NCI-H1105 (cell line): ENCODE measurements at regions not wholly inside any gene's neighbourhood (a gene's known extent, or its start where the extent isn't known, plus 50 kb on each side); places are given as distances from the start of the nearest gene placed in this dataset.

Source experiments
- DNase-seq: peaks from one replicate; lab custom pipeline; 2025; lab: John Stamatoyannopoulos, UW

DNA sequence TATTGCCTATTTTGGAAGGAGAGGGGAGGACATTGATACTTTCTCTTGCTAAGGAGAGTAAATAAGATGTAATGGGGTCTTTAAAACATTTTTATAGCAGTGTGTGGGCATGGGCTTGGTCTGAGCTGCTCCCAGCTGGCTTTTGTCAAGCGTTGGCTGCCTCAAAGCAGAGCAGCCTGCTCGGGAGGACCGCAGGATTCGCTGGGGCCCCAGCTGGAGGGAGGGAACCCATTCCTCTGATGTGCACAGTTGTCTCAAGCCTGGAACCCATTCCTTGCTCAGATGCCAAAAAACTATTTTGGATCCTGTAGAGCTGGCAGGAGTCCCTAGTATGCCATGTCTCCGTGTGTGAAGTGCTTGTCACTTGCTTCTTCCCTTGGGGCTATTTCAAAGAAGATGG is 59.4 kb upstream of the RMDN2 start:
- DNase-seq = no peak

GRCh38 chr2:37866171-37866934 is 58.7 kb upstream of the RMDN2 start:
- no peak for DNase-seq

DNA sequence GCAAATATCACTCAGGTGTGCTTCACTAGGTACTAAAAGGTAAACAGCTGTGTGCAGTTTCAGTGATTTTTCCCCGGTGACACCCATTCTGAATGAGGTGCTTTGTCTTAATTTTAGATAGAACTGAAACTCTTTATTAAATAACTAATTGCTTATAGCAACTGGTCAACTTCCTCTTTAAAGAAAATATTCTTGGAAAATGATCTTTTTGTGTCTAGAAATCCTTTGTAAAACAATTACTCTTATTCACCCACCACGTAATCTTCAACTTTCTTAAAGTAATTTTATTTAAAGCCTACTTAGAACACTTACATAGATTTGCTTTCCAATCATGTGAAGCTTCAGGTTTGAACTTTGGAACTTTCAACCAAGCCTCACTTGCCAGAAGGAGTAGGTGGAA is 57.9 kb upstream of the RMDN2 start:
- DNase-seq = no peak

- DNase-seq = no peak
Measured at GRCh38 chr2:37868866-37869265, 56.2 kb upstream of the RMDN2 start.

- DNase-seq = no peak
Measured at GRCh38 chr2:37869304-37869703, 55.8 kb upstream of the RMDN2 start.

DNA sequence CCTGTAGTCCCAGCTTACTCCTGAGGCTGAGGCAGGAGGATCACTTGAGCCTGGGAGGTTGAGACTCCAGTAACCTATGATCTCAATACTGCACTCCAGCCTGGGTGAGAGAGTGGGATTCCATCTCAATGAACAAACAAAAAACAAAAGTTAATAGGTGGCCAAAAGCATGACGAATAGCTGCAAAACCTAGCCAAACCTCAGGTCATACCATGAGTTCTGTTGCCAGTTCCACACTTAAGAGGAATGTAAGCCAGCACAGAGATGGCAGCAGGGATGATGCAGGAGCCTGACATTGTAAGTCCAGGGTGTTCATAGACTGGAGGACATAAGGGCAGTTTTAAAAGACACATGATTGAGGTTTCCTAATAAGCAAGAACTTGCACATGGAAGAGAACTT is 55.3 kb upstream of the RMDN2 start:
- DNase-seq = no peak

GRCh38 chr2:37870829-37871228 is 54.3 kb upstream of the RMDN2 start:
- DNase-seq = no peak

DNA sequence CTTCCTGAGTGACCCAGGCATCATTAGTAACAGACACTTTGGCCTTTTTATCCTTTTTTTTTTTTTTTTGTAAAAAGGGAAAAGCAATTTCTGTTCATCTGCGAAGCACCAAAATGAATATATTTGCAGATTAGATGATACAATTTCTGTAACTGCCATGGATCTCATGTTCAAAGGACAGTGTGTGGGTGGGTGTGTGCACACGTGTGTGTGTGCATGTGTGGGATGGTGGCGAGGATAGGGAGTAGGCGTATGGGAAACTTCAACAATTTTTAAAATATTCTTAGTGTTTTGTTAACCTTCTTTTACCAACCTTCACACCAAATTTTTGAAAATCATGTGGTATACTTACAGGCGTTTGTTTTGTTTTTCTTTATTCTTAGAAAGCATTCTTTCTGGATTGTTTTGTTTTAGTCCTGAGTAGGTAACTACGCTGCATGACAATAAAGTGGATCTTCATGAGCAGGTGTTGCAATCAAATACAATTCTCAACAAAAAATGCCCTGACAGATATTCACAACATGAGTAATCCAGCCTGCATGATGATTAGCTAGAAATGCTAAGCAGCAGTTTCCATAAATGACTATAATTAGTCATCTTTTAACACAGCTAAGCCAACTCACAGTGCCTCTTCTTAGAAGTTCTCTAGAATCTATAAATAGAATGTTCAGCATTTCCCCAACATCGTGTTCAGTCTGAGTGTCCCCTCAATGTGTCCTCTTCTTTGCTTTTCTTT is 53.5 kb upstream of the RMDN2 start:
- DNase-seq = no peak

DNA sequence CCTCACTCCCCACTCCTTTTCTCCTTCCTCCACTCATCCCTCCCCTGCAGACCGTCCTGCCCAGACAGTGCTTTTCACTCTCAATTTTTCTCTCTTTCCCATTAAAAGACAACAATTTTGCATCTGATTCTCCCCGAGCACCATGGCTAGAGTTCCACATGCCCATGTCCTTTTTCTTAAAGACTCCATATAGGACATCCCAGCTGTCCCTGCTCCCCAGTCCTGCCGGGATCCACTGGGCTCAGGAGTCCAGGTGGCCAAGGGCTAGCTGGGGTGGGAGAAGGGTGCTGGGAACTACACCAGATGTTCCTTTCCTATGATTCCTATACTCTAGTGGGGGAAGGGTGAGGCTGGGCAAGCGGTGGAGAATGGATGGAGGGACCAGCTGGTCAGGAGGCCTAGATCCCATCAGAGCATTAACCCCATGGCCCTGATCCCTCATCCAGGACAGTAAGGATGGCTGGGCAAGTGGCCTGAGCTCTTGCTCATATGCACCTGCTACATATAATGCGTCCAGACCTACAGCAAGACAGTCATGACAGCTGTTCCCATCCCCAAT is 52.8 kb upstream of the RMDN2 start:
- no peak for DNase-seq

- no peak for DNase-seq
Measured at GRCh38 chr2:37873229-37873628, 51.9 kb upstream of the RMDN2 start.

DNA sequence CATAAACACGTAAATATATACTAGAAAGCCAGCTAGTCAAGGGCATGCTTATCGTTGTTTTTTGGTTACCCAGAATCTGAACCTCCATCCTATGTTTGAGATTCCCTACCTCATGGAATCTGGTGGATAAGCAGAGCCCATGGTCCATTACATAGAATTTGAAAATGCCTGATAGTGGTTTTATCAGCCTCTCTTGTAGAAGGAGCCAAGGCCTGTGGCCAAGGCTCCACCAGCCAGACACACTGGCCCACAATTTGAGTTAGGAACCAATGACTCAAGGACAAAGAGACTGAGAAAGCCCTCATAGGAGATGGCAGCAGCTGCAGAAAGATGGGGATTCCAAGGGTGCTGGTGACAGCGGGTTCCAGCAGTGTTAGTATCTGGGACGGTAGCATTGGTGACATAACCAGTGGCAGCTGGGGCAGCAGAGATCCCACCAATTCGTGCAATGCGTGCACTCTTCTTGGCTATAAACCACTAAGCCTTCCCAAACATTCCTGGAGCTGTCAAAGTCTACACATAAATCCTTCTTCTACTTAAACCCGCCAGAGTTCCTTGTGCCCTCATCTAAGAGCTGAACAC is 51.2 kb upstream of the RMDN2 start:
- DNase-seq = no peak

DNA sequence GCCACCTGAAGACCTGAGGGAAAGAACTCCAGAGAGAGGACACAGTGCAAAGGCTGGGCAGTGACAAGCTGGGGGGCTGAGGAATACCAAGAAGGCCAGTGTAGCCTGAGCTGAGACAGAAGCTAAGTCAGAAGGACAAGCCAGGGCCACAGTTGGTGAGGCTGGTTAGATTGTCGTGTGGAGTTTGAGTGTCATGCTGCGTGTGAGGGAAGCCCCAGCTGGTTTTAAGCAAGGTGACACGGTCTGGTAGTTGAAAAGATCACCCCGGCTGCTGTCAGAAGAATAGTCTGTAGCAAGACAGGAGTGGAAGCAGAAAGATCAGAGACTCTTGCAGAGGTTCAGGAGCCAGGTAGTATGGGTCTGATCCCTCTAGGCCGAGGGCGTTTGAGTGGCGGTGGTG is 50.6 kb upstream of the RMDN2 start:
- no peak for DNase-seq
